ENCODE measurements at regions not wholly inside any gene's neighbourhood (a gene's known extent, or its start where the extent isn't known, plus 50 kb on each side); places are given as distances from the start of the nearest gene placed in this dataset.

GRCh38 chr6:84415517-84415916, 188.1 kb upstream of the CEP162 start:
- H3K4me1 ChIP-seq (ENCODE audit: low read depth) = no peaks in the 10 kb centered on the region
- no peaks in the 10 kb centered on the region for H3K36me3 ChIP-seq
- TF ChIP-seq, protein P1, sequence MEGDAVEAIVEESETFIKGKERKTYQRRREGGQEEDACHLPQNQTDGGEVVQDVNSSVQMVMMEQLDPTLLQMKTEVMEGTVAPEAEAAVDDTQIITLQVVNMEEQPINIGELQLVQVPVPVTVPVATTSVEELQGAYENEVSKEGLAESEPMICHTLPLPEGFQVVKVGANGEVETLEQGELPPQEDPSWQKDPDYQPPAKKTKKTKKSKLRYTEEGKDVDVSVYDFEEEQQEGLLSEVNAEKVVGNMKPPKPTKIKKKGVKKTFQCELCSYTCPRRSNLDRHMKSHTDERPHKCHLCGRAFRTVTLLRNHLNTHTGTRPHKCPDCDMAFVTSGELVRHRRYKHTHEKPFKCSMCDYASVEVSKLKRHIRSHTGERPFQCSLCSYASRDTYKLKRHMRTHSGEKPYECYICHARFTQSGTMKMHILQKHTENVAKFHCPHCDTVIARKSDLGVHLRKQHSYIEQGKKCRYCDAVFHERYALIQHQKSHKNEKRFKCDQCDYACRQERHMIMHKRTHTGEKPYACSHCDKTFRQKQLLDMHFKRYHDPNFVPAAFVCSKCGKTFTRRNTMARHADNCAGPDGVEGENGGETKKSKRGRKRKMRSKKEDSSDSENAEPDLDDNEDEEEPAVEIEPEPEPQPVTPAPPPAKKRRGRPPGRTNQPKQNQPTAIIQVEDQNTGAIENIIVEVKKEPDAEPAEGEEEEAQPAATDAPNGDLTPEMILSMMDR (IDR thresholded peaks at IDR 0.05; ENCODE audit: low read depth, low read length) = no peak
- H3K9me3 ChIP-seq (ENCODE audit: low read depth) = no peaks in the 10 kb centered on the region
- H3K27me3 ChIP-seq = peaks cover 23% of the 10 kb centered on the region
- no peak overlapping the region for H3K27ac ChIP-seq
- H3K4me3 ChIP-seq = no peak overlapping the region
- no peak for DNase-seq (ENCODE audit: low read depth in 1 of 2, low spot score in 1 of 2)

- Histone ChIP-seq H3K4me1 (ENCODE audit: low read depth) (no peaks in the 10 kb centered on the region), H3K36me3 (no peaks in the 10 kb centered on the region), H3K27me3 (peaks cover 23% of the 10 kb centered on the region), H3K4me3 (no peak overlapping the region), H3K27ac (no peak overlapping the region), H3K9me3 (ENCODE audit: low read depth) (no peaks in the 10 kb centered on the region)
- no peak for DNase-seq (ENCODE audit: low read depth in 1 of 2, low spot score in 1 of 2)
- TF ChIP-seq, protein P1 (IDR thresholded peaks at IDR 0.05; ENCODE audit: low read depth, low read length) = no peak
Observed at GRCh38 chr6:84415068-84415467, 187.6 kb upstream of the CEP162 start.

- Histone ChIP-seq H3K27ac (no peak overlapping the region), H3K9me3 (ENCODE audit: low read depth) (no peaks in the 10 kb centered on the region), H3K36me3 (no peaks in the 10 kb centered on the region), H3K4me3 (no peak overlapping the region), H3K27me3 (peaks cover 23% of the 10 kb centered on the region), H3K4me1 (ENCODE audit: low read depth) (no peaks in the 10 kb centered on the region)
- DNase-seq (ENCODE audit: low read depth in 1 of 2, low spot score in 1 of 2) = no peak
- TF ChIP-seq, protein P1 (IDR thresholded peaks at IDR 0.05; ENCODE audit: low read depth, low read length) = no peak
Observed at GRCh38 chr6:84414531-84414930, 187.1 kb upstream of the CEP162 start.

DNA sequence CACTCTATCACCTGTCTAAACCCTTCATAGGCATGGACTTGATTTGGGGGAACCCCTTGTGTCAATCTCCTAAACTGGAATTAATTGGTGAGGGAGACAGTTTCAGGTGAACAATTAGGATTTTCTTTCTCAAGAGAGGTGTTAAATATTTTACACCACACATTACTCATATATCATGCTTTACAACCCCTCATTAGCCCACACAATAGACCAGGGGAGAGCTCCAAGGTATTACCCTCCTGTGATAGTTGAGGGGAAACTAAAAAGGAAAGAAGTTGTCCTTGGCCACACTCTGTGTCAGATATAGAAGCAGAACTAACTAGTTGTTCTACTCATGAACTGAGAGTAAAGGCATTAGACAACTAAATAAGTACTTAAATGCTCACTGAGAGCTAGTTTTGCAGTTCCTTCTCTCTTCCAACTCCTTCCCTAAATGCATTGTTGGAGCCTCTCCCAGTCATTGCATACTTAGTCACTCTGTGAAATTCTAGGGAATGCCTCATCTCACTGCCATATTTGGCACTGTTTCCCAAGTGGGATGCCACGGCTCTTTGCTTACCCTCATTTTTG, 183.7 kb upstream of the CEP162 start:
- peak in 1 of 2 donors; percentile 82 for DNase-seq (ENCODE audit: low read depth in 1 of 2, low spot score in 1 of 2)
- no peak overlapping the region for H3K27ac ChIP-seq
- H3K27me3 ChIP-seq = peaks cover 41% of the 10 kb centered on the region
- H3K4me3 ChIP-seq = no peak overlapping the region
- no peaks in the 10 kb centered on the region for H3K4me1 ChIP-seq (ENCODE audit: low read depth)
- H3K9me3 ChIP-seq (ENCODE audit: low read depth) = no peaks in the 10 kb centered on the region
- TF ChIP-seq, protein P1 (IDR thresholded peaks at IDR 0.05; ENCODE audit: low read depth, low read length) = no peak
- H3K36me3 ChIP-seq = no peaks in the 10 kb centered on the region

- no peak overlapping the region for H3K4me3 ChIP-seq
- DNase-seq (ENCODE audit: low read depth in 1 of 2, low spot score in 1 of 2) = no peak
- H3K36me3 ChIP-seq = no peaks in the 10 kb centered on the region
- H3K4me1 ChIP-seq (ENCODE audit: low read depth) = no peaks in the 10 kb centered on the region
- no peaks in the 10 kb centered on the region for H3K9me3 ChIP-seq (ENCODE audit: low read depth)
- TF ChIP-seq, protein P1 (IDR thresholded peaks at IDR 0.05; ENCODE audit: low read depth, low read length) = no peak
- H3K27me3 ChIP-seq = peaks cover 32% of the 10 kb centered on the region
- no peak overlapping the region for H3K27ac ChIP-seq
Observed at GRCh38 chr6:84409911-84410310, 182.5 kb upstream of the CEP162 start.

Measured in cardiac muscle cell (in vitro differentiated cells and primary cell).